BLaER1 (cell line): ENCODE measurements at regions not wholly inside any gene's neighbourhood (a gene's known extent, or its start where the extent isn't known, plus 50 kb on each side); places are given as distances from the start of the nearest gene placed in this dataset.

Source experiments
- H3K27ac ChIP-seq: shearing (Covaris generic); formaldehyde crosslinking; 2 replicates; pipeline ENCODE4 v1.8.1; 2022
- H3K27me3 ChIP-seq: shearing (Covaris generic); formaldehyde crosslinking; 2 replicates; pipeline ENCODE4 v1.8.1; 2022
- H3K36me3 ChIP-seq: shearing (Covaris generic); formaldehyde crosslinking; 2 replicates; pipeline ENCODE4 v1.8.1; 2022
- H3K4me1 ChIP-seq: shearing (Covaris generic); formaldehyde crosslinking; 2 replicates; pipeline ENCODE4 v1.8.1; 2022
- H3K4me2 ChIP-seq: shearing (Covaris generic); formaldehyde crosslinking; 2 replicates; pipeline ENCODE4 v1.8.1; 2022
- H3K4me3 ChIP-seq: shearing (Covaris generic); formaldehyde crosslinking; 2 replicates; pipeline ENCODE4 v1.8.1; 2022
- H3K9ac ChIP-seq: shearing (Covaris generic); formaldehyde crosslinking; 2 replicates; pipeline ENCODE4 v1.8.1; 2022
- H3K9me3 ChIP-seq: shearing (Covaris generic); formaldehyde crosslinking; 2 replicates; pipeline ENCODE4 v1.8.1; 2022
- H4K20me1 ChIP-seq: shearing (Covaris generic); formaldehyde crosslinking; 2 replicates; pipeline ENCODE4 v1.8.1; 2022
- Cebpa-rat ChIP-seq: shearing (Covaris generic); IDR thresholded peaks from 2 replicates; pipeline ENCODE4 v1.8.1; 2022

GRCh38 chr1:80008934-80009333 lies 1002.4 kb upstream of the ADGRL4 start:
- Histone ChIP-seq H3K27me3 (no peaks in the 10 kb centered on the region), H3K9ac (no peak overlapping the region), H3K27ac (no peak overlapping the region), H3K4me1 (no peaks in the 10 kb centered on the region), H3K9me3 (no peaks in the 10 kb centered on the region), H3K4me3 (no peak overlapping the region), H4K20me1 (no peaks in the 10 kb centered on the region), H3K4me2 (no peak overlapping the region), H3K36me3 (no peaks in the 10 kb centered on the region)
- no peak for TF ChIP-seq Cebpa-rat

- TF ChIP-seq Cebpa-rat, result no peak
- Histone ChIP-seq H3K4me1 (no peaks in the 10 kb centered on the region), H4K20me1 (no peaks in the 10 kb centered on the region), H3K27me3 (no peaks in the 10 kb centered on the region), H3K27ac (no peak overlapping the region), H3K9ac (no peak overlapping the region), H3K9me3 (no peaks in the 10 kb centered on the region), H3K4me2 (no peak overlapping the region), H3K4me3 (no peak overlapping the region), H3K36me3 (no peaks in the 10 kb centered on the region)
Observed at GRCh38 chr1:80003250-80003649, 996.7 kb upstream of the ADGRL4 start.

- Histone ChIP-seq H3K9me3 (no peaks in the 10 kb centered on the region), H3K4me3 (no peak overlapping the region), H3K27me3 (no peaks in the 10 kb centered on the region), H4K20me1 (no peaks in the 10 kb centered on the region), H3K9ac (no peak overlapping the region), H3K4me1 (no peaks in the 10 kb centered on the region), H3K36me3 (no peaks in the 10 kb centered on the region), H3K27ac (no peak overlapping the region), H3K4me2 (no peak overlapping the region)
- no peak for TF ChIP-seq Cebpa-rat
Observed at GRCh38 chr1:79988401-79988800, 981.9 kb upstream of the ADGRL4 start.

GRCh38 chr1:79982211-79982610 lies 975.7 kb upstream of the ADGRL4 start:
- TF ChIP-seq Cebpa-rat, result no peak
- no peaks in the 10 kb centered on the region for H4K20me1 ChIP-seq
- H3K4me2 ChIP-seq, result no peak overlapping the region
- H3K4me1 ChIP-seq, result no peaks in the 10 kb centered on the region
- no peaks in the 10 kb centered on the region for H3K36me3 ChIP-seq
- no peak overlapping the region for H3K27ac ChIP-seq
- H3K9me3 ChIP-seq, result no peaks in the 10 kb centered on the region
- no peak overlapping the region for H3K4me3 ChIP-seq
- no peaks in the 10 kb centered on the region for H3K27me3 ChIP-seq
- no peak overlapping the region for H3K9ac ChIP-seq

- no peak for TF ChIP-seq Cebpa-rat
- Histone ChIP-seq H4K20me1 (no peaks in the 10 kb centered on the region), H3K4me2 (no peak overlapping the region), H3K36me3 (no peaks in the 10 kb centered on the region), H3K4me1 (no peaks in the 10 kb centered on the region), H3K9me3 (no peaks in the 10 kb centered on the region), H3K9ac (no peak overlapping the region), H3K27ac (no peak overlapping the region), H3K27me3 (no peaks in the 10 kb centered on the region), H3K4me3 (no peak overlapping the region)
Observed at GRCh38 chr1:79981481-79981880, 975.0 kb upstream of the ADGRL4 start.

- H3K36me3 ChIP-seq, result no peaks in the 10 kb centered on the region
- H3K27me3 ChIP-seq, result no peaks in the 10 kb centered on the region
- H3K9me3 ChIP-seq, result no peaks in the 10 kb centered on the region
- no peak overlapping the region for H3K27ac ChIP-seq
- no peaks in the 10 kb centered on the region for H3K4me1 ChIP-seq
- H3K4me2 ChIP-seq, result no peak overlapping the region
- no peak overlapping the region for H3K4me3 ChIP-seq
- no peaks in the 10 kb centered on the region for H4K20me1 ChIP-seq
- no peak for TF ChIP-seq Cebpa-rat
- H3K9ac ChIP-seq, result no peak overlapping the region
Observed at GRCh38 chr1:79979346-79979745, 972.8 kb upstream of the ADGRL4 start.

- no peak overlapping the region for H3K4me3 ChIP-seq
- H3K9ac ChIP-seq, result no peak overlapping the region
- H3K9me3 ChIP-seq, result no peaks in the 10 kb centered on the region
- no peaks in the 10 kb centered on the region for H3K27me3 ChIP-seq
- no peak overlapping the region for H3K27ac ChIP-seq
- H3K4me2 ChIP-seq, result no peak overlapping the region
- no peak for TF ChIP-seq Cebpa-rat
- no peaks in the 10 kb centered on the region for H3K36me3 ChIP-seq
- H4K20me1 ChIP-seq, result no peaks in the 10 kb centered on the region
- H3K4me1 ChIP-seq, result no peaks in the 10 kb centered on the region
Observed at GRCh38 chr1:79976287-79976686, 969.8 kb upstream of the ADGRL4 start.

- Histone ChIP-seq H3K27me3 (no peaks in the 10 kb centered on the region), H3K36me3 (no peaks in the 10 kb centered on the region), H3K4me2 (no peak overlapping the region), H4K20me1 (no peaks in the 10 kb centered on the region), H3K27ac (no peak overlapping the region), H3K4me3 (no peak overlapping the region), H3K9me3 (no peaks in the 10 kb centered on the region), H3K4me1 (no peaks in the 10 kb centered on the region), H3K9ac (no peak overlapping the region)
- TF ChIP-seq Cebpa-rat, result no peak
Observed at GRCh38 chr1:79974659-79975058, 968.1 kb upstream of the ADGRL4 start.

GRCh38 chr1:79969886-79970285 lies 963.4 kb upstream of the ADGRL4 start:
- Histone ChIP-seq H3K36me3 (no peaks in the 10 kb centered on the region), H3K9ac (no peak overlapping the region), H3K9me3 (no peaks in the 10 kb centered on the region), H4K20me1 (no peaks in the 10 kb centered on the region), H3K4me2 (no peak overlapping the region), H3K4me3 (no peak overlapping the region), H3K27ac (no peak overlapping the region), H3K27me3 (no peaks in the 10 kb centered on the region), H3K4me1 (no peaks in the 10 kb centered on the region)
- no peak for TF ChIP-seq Cebpa-rat

GRCh38 chr1:79966438-79966837 lies 959.9 kb upstream of the ADGRL4 start:
- Histone ChIP-seq H3K9ac (no peak overlapping the region), H3K27me3 (no peaks in the 10 kb centered on the region), H3K4me2 (no peak overlapping the region), H3K9me3 (no peaks in the 10 kb centered on the region), H3K27ac (no peak overlapping the region), H3K36me3 (no peaks in the 10 kb centered on the region), H3K4me3 (no peak overlapping the region), H4K20me1 (no peaks in the 10 kb centered on the region), H3K4me1 (no peaks in the 10 kb centered on the region)
- no peak for TF ChIP-seq Cebpa-rat

GRCh38 chr1:79959635-79960034 lies 953.1 kb upstream of the ADGRL4 start:
- no peak for TF ChIP-seq Cebpa-rat
- H3K4me1 ChIP-seq, result no peaks in the 10 kb centered on the region
- no peak overlapping the region for H3K27ac ChIP-seq

More at GRCh38 chr1:79959635-79960034, 953.1 kb upstream of the ADGRL4 start:
- no peak overlapping the region for H3K4me2 ChIP-seq
- peaks cover 11% of the 10 kb centered on the region; the same call in 1 of the 2 replicates for H3K9me3 ChIP-seq
- H3K4me3 ChIP-seq, result no peak overlapping the region
- no peaks in the 10 kb centered on the region for H4K20me1 ChIP-seq
- H3K9ac ChIP-seq, result no peak overlapping the region
- no peaks in the 10 kb centered on the region for H3K36me3 ChIP-seq
- no peaks in the 10 kb centered on the region for H3K27me3 ChIP-seq
